ENCODE measurements at regions not wholly inside any gene's neighbourhood (a gene's known extent, or its start where the extent isn't known, plus 50 kb on each side); places are given as distances from the start of the nearest gene placed in this dataset.

- TF ChIP-seq, protein P1, sequence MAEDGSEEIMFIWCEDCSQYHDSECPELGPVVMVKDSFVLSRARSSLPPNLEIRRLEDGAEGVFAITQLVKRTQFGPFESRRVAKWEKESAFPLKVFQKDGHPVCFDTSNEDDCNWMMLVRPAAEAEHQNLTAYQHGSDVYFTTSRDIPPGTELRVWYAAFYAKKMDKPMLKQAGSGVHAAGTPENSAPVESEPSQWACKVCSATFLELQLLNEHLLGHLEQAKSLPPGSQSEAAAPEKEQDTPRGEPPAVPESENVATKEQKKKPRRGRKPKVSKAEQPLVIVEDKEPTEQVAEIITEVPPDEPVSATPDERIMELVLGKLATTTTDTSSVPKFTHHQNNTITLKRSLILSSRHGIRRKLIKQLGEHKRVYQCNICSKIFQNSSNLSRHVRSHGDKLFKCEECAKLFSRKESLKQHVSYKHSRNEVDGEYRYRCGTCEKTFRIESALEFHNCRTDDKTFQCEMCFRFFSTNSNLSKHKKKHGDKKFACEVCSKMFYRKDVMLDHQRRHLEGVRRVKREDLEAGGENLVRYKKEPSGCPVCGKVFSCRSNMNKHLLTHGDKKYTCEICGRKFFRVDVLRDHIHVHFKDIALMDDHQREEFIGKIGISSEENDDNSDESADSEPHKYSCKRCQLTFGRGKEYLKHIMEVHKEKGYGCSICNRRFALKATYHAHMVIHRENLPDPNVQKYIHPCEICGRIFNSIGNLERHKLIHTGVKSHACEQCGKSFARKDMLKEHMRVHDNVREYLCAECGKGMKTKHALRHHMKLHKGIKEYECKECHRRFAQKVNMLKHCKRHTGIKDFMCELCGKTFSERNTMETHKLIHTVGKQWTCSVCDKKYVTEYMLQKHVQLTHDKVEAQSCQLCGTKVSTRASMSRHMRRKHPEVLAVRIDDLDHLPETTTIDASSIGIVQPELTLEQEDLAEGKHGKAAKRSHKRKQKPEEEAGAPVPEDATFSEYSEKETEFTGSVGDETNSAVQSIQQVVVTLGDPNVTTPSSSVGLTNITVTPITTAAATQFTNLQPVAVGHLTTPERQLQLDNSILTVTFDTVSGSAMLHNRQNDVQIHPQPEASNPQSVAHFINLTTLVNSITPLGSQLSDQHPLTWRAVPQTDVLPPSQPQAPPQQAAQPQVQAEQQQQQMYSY (CRISPR knock-in tag; IDR thresholded peaks at IDR 0.05) = no peak
- TF ChIP-seq POLR2AphosphoS2 (IDR thresholded peaks at IDR 0.05; ENCODE audit: low read depth, low read length) (no peak), ESRRA (IDR thresholded peaks at IDR 0.05; ENCODE audit: low read length) (no peak)
Measured at GRCh38 chr4:137310166-137310565, 222.1 kb downstream of the PCDH18 start (continued).

DNA sequence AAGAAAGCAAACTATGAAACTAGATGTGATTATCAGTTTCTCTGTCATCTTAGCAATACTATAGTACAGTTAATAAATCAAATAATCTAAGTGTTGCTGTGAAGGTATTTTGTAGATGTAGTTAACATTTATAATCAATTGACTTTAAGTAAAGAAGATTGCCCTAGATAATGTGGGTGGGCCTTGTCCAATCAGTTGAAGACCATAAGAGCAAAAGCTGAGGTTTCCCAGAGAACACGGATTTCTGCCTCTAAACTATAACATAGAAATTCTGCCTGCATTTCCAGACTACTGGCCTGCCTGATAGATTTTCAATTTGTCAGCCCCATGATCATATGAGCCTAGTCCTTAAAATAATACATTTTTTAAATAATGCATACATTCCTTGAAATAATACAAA lies 222.9 kb downstream of the PCDH18 start:
- in situ Hi-C loops (cut with MboI) (no loop called here), intact Hi-C loops (cut with micrococcal nuclease; ENCODE audit: unreplicated experiment) (no loop called here)
- H4K20me1 ChIP-seq (ENCODE audit: control insufficient read depth, insufficient read depth) = no peaks in the 10 kb centered on the region
- 0% methylated on average over 1 of the region's 1 CpG for WGBS (ENCODE audit: insufficient coverage, insufficient replicate concordance, low lambda C conversion rate, missing lambda C conversion rate)
- BruUV-seq (replicated peaks) = no TSS peak
- H2AFZ ChIP-seq (ENCODE audit: control insufficient read depth, low read depth, low read length) = no peak overlapping the region
- SMC1A ChIA-PET (ENCODE audit: uncharacterized antibody, unreplicated experiment) = no interaction called here
- no peak overlapping the region for H3K27ac ChIP-seq (ENCODE audit: control insufficient read depth, insufficient read depth)
- ATAC-seq = no peak
- H3K36me3 ChIP-seq (ENCODE audit: control insufficient read depth in 2 of 2, insufficient read depth in 2 of 2, low read length in 1 of 2) = no peaks in the 10 kb centered on the region
- no peaks in the 10 kb centered on the region for H3K9me3 ChIP-seq (replicated peaks; ENCODE audit: control insufficient read depth, insufficient read depth, low read length)
- H3K9ac ChIP-seq (ENCODE audit: control insufficient read depth, insufficient read depth, low read length) = no peak overlapping the region
- RAD21 ChIA-PET (ENCODE audit: unreplicated experiment) = no interaction called here
- H3K27me3 ChIP-seq (replicated peaks in 1 of 2; ENCODE audit: control insufficient read depth in 2 of 2, insufficient read depth in 2 of 2, low read length in 1 of 2) = no peaks in the 10 kb centered on the region
- CTCF ChIA-PET = no interaction called here
- H3K4me2 ChIP-seq (ENCODE audit: control insufficient read depth, insufficient read depth) = no peak overlapping the region
- DNase-seq (ENCODE audit: low read depth, low spot score) = no peak
- H3K79me2 ChIP-seq (ENCODE audit: control insufficient read depth, insufficient read depth, low read length) = no peaks in the 10 kb centered on the region
- FAIRE-seq = no peak
- POLR2A ChIA-PET = no interaction called here
- no peak overlapping the region for H3K4me3 ChIP-seq
- H3K4me1 ChIP-seq (ENCODE audit: control insufficient read depth, insufficient read depth, low read length) = no peaks in the 10 kb centered on the region
- TF ChIP-seq NRF1 (conservative IDR thresholded peaks at IDR 0.05; ENCODE audit: low read depth, low read length) (no peak), CHD2 (IDR thresholded peaks at IDR 0.05; ENCODE audit: borderline replicate concordance, low read depth, low read length) (no peak), PML (IDR thresholded peaks at IDR 0.05; ENCODE audit: low read length) (no peak), EGR1 (IDR thresholded peaks at IDR 0.05; ENCODE audit: borderline replicate concordance in 1 of 2, low read depth in 2 of 2, low read length in 2 of 2) (no peak), POLR2AphosphoS2 (IDR thresholded peaks at IDR 0.05; ENCODE audit: low read depth, low read length) (no peak), HCFC1 (IDR thresholded peaks at IDR 0.05; ENCODE audit: low read length) (no peak), ZNF274 (IDR thresholded peaks at IDR 0.05; ENCODE audit: insufficient read depth, insufficient read length) (no peak), MEF2A (IDR thresholded peaks at IDR 0.05; ENCODE audit: insufficient read depth, low read depth, low read length) (no peak), EP300 (IDR thresholded peaks at IDR 0.05; ENCODE audit: borderline replicate concordance in 1 of 2, control insufficient read depth in 1 of 2, low read depth in 2 of 2, low read length in 2 of 2) (no peak), POU2F2 (IDR thresholded peaks at IDR 0.05; ENCODE audit: borderline replicate concordance, low read depth, low read length) (no peak), RELA (IDR thresholded peaks at IDR 0.05; ENCODE audit: borderline replicate concordance, partially characterized antibody) (no peak), BACH1 (IDR thresholded peaks at IDR 0.05; ENCODE audit: borderline replicate concordance) (no peak)
- TF ChIP-seq, protein P1 (CRISPR knock-in tag; IDR thresholded peaks at IDR 0.05) = no peak
- TF ChIP-seq, protein P2, sequence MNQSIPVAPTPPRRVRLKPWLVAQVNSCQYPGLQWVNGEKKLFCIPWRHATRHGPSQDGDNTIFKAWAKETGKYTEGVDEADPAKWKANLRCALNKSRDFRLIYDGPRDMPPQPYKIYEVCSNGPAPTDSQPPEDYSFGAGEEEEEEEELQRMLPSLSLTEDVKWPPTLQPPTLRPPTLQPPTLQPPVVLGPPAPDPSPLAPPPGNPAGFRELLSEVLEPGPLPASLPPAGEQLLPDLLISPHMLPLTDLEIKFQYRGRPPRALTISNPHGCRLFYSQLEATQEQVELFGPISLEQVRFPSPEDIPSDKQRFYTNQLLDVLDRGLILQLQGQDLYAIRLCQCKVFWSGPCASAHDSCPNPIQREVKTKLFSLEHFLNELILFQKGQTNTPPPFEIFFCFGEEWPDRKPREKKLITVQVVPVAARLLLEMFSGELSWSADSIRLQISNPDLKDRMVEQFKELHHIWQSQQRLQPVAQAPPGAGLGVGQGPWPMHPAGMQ (IDR thresholded peaks at IDR 0.05; ENCODE audit: borderline replicate concordance) = no peak
